DOHH2 (cell line): ENCODE measurements at regions not wholly inside any gene's neighbourhood (a gene's known extent, or its start where the extent isn't known, plus 50 kb on each side); places are given as distances from the start of the nearest gene placed in this dataset.

Source experiments
- CTCF ChIP-seq: fragments of 200-600 bp; sonication (generic); IDR thresholded peaks from one replicate; pipeline ENCODE4 v1.5.1; 2014; ENCODE audit warnings: antibody characterized with exemption, mild to moderate bottlenecking, low read depth, low read length; ENCODE audit not compliant: poor library complexity, severe bottlenecking
- EZH2phosphoT487 ChIP-seq: fragments of 200-600 bp; sonication (generic); IDR thresholded peaks from 2 replicates; pipeline ENCODE4 v1.6.1; 2017; ENCODE audit warnings: borderline replicate concordance, mild to moderate bottlenecking, antibody characterized with exemption, low read length, moderate library complexity, mixed read lengths

GRCh38 chr4:35710343-35710742 lies 534.0 kb downstream of the ARAP2 start:
- TF ChIP-seq CTCF = no peak
- no peak for TF ChIP-seq EZH2phosphoT487
